ENCODE measurements at regions not wholly inside any gene's neighbourhood (a gene's known extent, or its start where the extent isn't known, plus 50 kb on each side); places are given as distances from the start of the nearest gene placed in this dataset.
"Not testable (repeated sequence)": the region's sequence is repeated elsewhere in the genome, so short reads cannot be mapped to it uniquely, and the experiment has no call there.

DNA sequence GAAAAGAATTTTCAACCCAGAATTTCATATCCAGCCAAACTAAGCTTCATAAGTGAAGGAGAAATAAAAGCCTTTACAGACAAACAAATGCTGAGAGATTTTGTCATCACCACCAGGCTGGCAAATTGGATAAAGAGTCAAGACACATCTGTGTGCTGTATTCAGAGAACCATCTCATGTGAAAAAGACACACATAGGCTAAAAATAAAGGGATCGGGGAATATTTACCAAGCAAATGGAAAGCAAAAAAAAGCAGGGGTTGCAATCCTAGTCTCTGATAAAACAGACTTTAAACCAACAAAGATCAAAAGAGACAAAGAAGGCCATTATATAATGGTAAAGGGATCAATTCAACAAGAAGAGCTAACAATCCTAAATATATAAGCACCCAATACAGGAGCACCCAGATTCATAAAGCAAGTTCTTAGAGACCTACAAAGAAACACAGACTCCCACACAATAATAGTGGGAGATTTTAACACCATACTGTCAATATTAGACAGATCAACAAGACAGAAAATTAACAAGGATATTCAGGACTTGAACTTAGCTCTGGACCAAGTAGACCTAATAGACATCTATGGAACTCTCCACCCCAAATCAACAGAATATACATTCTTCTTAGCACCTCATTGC, 55.9 kb upstream of the ACSM6 start:
- in situ Hi-C loops (cut with MboI; ENCODE audit: low sequenced_read_pairs), result loop anchor here (10.0 kb wide), 2 partner anchors 97 to 467 kb away; no protein-coding TSS in a partner anchor
- ATAC-seq (ENCODE audit: low read depth); H3K14ac ChIP-seq (replicated peaks; ENCODE audit: low read depth, low read length); H3K4ac ChIP-seq (ENCODE audit: low read depth, low read length); H3K18ac ChIP-seq (ENCODE audit: low read depth, low read length); H4K91ac ChIP-seq (ENCODE audit: insufficient read depth, low read depth, low read length); H3K27me3 ChIP-seq (ENCODE audit: control insufficient read depth, insufficient read depth, low read length); H3K9ac ChIP-seq (ENCODE audit: low read depth, low read length); H2AK9ac ChIP-seq (replicated peaks; ENCODE audit: low read depth, low read length, poor library complexity); dilution Hi-C loops (cut with HindIII; ENCODE audit: low sequenced_read_pairs, unreplicated experiment); H2BK5ac ChIP-seq (ENCODE audit: low read depth, low read length, poor library complexity, severe bottlenecking); DNase-seq; H3K9me3 ChIP-seq (ENCODE audit: control insufficient read depth, insufficient read depth, low read length); intact Hi-C loops (cut with micrococcal nuclease); H2AK5ac ChIP-seq (ENCODE audit: low read depth, low read length); H3K23ac ChIP-seq (ENCODE audit: low read depth, low read length); POLR2A ChIA-PET (ENCODE audit: unreplicated experiment); H2BK120ac ChIP-seq (ENCODE audit: low read depth, low read length); H2AFZ ChIP-seq (replicated peaks; ENCODE audit: low read length, poor library complexity); H2BK15ac ChIP-seq (ENCODE audit: low read depth, low read length); CTCF ChIA-PET; H4K8ac ChIP-seq (ENCODE audit: low read depth in 2 of 2, low read length in 2 of 2); H3K9me1 ChIP-seq (ENCODE audit: insufficient read depth, low read length); H3K4me3 ChIP-seq (ENCODE audit: insufficient read depth, low read depth, low read length); H4K5ac ChIP-seq (ENCODE audit: low read depth, low read length); H3K4me2 ChIP-seq (ENCODE audit: low read depth, low read length); H3K36me3 ChIP-seq (ENCODE audit: control insufficient read depth, insufficient read depth, low read length); H3K4me1 ChIP-seq (ENCODE audit: control insufficient read depth, insufficient read depth, low read length); H3K79me1 ChIP-seq (ENCODE audit: low read depth in 1 of 2, low read length in 2 of 2); BruUV-seq (replicated peaks); H4K20me1 ChIP-seq (ENCODE audit: insufficient read depth, low read length); H2BK20ac ChIP-seq (ENCODE audit: low read depth, low read length); H3K56ac ChIP-seq (ENCODE audit: extremely low read depth, insufficient read depth, low read length); H3K27ac ChIP-seq (ENCODE audit: insufficient read depth, low read length): not testable (repeated sequence)
- WGBS, 2 experiments (ENCODE audit: extremely low coverage in 2 of 2, insufficient read length in 1 of 2), result no CpG with 5 or more reads among the region's 1 CpG
